Skeletal muscle cell (primary cell): ENCODE measurements at regions not wholly inside any gene's neighbourhood (a gene's known extent, or its start where the extent isn't known, plus 50 kb on each side); places are given as distances from the start of the nearest gene placed in this dataset.
A peak's percentile ranks its signal among the peaks of the same experiment; 100 is the strongest.
"Not testable (repeated sequence)": the region's sequence is repeated elsewhere in the genome, so short reads cannot be mapped to it uniquely, and the experiment has no call there.

Experiments
- DNase-seq: peaks from one replicate; pipeline ENCODE4 v3.0.0-alpha.2; 2010; ENCODE audit warnings: low read depth
- H3K4me3 ChIP-seq: 2 replicates; pipeline ENCODE4 v1.5.1; 2011; ENCODE audit warnings: low read depth, mild to moderate bottlenecking, control low read depth, low read length, moderate library complexity

- H3K4me3 ChIP-seq, DNase-seq: not testable (repeated sequence)
Measured at GRCh38 chr1:24268555-24268954, 50.6 kb upstream of the GRHL3 start.

DNA sequence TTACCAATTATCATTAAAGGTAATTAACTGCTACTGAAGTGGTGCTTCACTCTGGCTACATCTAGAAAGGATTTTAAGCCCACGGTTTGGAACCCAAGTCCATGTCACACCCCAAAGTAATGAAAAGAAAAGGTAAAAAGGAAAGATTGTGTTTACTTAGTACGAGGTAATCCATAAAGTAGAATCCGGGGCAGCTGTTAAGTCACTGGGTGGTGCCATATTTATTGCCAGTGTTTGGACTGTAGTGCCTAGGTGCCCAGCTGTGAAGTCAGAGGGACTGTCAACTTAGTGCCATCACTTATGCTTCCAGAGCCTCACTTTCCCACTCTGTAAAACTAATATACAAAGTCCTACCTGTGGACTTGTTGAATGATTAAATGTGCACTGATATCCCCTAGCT, 52.2 kb upstream of the GRHL3 start:
- H3K4me3 ChIP-seq: no peak overlapping the region
- no peak for DNase-seq

DNA sequence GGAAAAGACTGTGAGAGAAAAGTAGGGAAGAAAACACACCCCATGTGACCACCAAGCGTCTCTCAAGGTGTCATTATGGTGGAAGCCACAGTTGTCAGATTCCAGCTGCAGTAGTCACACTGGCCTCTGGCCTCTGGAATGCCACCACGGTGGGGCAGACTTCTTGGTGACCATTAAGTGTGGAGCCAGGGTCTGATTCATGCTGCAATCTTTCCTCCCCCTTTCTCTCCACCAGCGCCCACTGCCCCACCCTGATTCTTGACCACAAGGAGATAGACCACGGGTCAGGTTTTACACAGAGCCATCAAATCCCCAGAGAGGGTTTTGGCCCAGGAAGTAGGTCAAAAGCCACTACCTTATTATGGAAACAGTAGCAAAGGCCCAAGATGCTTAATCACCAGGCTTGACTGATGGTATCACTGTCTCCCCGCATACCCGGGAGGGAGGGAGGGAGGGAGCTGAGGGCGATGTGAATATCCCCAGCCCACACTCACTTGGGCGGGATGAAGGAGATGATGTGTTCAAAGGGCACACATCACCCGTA, 52.7 kb upstream of the GRHL3 start:
- no peak overlapping the region for H3K4me3 ChIP-seq
- DNase-seq: peak; percentile 74

- no peak overlapping the region for H3K4me3 ChIP-seq
- no peak for DNase-seq
Measured at GRCh38 chr1:24263746-24264145, 55.4 kb upstream of the GRHL3 start.

DNA sequence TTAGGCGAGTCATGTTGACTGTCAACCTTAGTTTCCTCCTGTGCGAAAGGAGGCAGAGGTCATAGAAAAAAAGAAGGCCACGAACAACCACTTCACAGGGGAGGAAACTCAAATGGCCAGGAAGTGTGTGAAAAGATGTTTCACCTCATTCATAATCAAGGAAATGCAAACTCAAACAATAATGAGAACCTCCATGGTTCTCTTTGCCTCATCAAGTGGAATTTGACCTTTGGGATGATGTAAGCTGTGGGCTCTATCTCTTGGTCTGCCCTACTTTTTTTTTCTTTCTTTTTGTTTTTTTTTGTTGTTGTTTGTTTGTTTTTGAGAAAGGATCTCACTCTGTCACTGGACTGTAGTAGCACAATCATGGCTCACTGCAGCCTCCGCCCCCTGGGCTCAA, 55.9 kb upstream of the GRHL3 start:
- DNase-seq: no peak
- H3K4me3 ChIP-seq: no peak overlapping the region

- no peak overlapping the region for H3K4me3 ChIP-seq
- DNase-seq: no peak
Measured at GRCh38 chr1:24261977-24262376, 57.2 kb upstream of the GRHL3 start.

- no peak for DNase-seq
Measured at GRCh38 chr1:24258735-24259424, 60.3 kb upstream of the GRHL3 start.

DNA sequence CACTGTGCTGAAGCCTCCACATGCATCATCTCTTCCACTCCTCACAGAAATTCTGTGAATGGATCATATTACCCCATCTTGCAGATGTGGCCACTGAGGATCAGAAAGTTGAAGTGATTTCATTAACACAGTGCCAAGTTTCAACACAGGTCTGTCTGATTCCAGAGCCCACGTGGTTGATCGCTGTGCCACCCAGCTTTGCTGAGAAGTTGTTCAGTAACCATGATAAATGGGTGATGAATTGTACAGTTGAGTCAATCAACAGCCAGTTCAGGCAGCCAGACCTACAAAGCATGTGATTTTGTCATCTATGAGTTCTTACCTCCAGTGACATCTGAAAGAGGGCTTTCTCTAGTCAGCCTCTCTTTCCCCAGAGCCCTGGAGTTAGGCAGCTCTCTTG, 61.8 kb upstream of the GRHL3 start:
- H3K4me3 ChIP-seq: no peak overlapping the region
- DNase-seq: no peak

More at GRCh38 chr1:24258735-24259424, 60.3 kb upstream of the GRHL3 start:
- H3K4me3 ChIP-seq: no peak overlapping the region

- DNase-seq: no peak
- no peak overlapping the region for H3K4me3 ChIP-seq
Measured at GRCh38 chr1:24256687-24257086, 62.5 kb upstream of the GRHL3 start.

- DNase-seq: no peak
Measured at GRCh38 chr1:24255226-24255625, 63.9 kb upstream of the GRHL3 start.

GRCh38 chr1:24254783-24255182, 64.4 kb upstream of the GRHL3 start:
- DNase-seq: no peak

More at GRCh38 chr1:24255226-24255625, 63.9 kb upstream of the GRHL3 start:
- H3K4me3 ChIP-seq: no peak overlapping the region

GRCh38 chr1:24253571-24253970, 65.6 kb upstream of the GRHL3 start:
- no peak for DNase-seq
- H3K4me3 ChIP-seq: no peak overlapping the region

More at GRCh38 chr1:24254783-24255182, 64.4 kb upstream of the GRHL3 start:
- no peak overlapping the region for H3K4me3 ChIP-seq

DNA sequence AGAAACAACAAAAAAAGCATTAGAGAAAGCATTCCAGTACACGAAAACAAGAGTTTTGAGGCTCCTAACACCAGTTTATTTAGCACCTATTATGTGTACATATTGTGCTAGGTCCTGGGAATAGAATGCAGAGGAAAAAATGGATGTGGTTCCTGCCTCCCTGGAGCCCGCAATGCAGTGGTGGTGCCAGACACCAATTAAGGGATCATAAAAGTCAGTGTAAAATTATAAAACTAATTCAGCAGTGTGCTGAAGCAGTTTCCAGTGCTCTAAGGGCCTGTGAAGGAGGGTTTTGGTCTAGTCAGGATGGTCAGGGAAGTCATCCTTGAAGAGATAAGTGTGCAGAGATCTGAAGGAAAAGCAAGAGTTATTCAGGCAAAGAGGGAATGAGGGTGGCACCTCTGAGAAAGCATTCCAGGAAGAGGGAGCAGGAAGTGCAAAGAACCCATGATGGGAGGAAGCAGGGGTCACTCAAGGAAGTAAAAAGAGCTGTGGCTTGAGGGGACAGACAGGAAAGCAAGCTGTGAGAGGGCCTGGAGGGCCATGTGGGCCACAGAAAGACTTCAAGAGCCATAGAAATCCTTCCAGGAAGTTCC, 65.2 kb upstream of the IFNLR1 start:
- no peak overlapping the region for H3K4me3 ChIP-seq
- DNase-seq: no peak

GRCh38 chr1:24251501-24251900, 64.4 kb upstream of the IFNLR1 start:
- DNase-seq: no peak
- H3K4me3 ChIP-seq: no peak overlapping the region

- no peak for DNase-seq
Measured at GRCh38 chr1:24250791-24251190, 63.7 kb upstream of the IFNLR1 start.

GRCh38 chr1:24250224-24250623, 63.1 kb upstream of the IFNLR1 start:
- DNase-seq: no peak
- H3K4me3 ChIP-seq: no peak overlapping the region

More at GRCh38 chr1:24250791-24251190, 63.7 kb upstream of the IFNLR1 start:
- H3K4me3 ChIP-seq: no peak overlapping the region

- no peak for DNase-seq
- no peak overlapping the region for H3K4me3 ChIP-seq
Measured at GRCh38 chr1:24248859-24249258, 61.8 kb upstream of the IFNLR1 start.

GRCh38 chr1:24247337-24247736, 60.2 kb upstream of the IFNLR1 start:
- not testable (repeated sequence) for DNase-seq, H3K4me3 ChIP-seq

GRCh38 chr1:24244519-24245268, 57.6 kb upstream of the IFNLR1 start:
- H3K4me3 ChIP-seq: no peak overlapping the region
- no peak for DNase-seq

DNA sequence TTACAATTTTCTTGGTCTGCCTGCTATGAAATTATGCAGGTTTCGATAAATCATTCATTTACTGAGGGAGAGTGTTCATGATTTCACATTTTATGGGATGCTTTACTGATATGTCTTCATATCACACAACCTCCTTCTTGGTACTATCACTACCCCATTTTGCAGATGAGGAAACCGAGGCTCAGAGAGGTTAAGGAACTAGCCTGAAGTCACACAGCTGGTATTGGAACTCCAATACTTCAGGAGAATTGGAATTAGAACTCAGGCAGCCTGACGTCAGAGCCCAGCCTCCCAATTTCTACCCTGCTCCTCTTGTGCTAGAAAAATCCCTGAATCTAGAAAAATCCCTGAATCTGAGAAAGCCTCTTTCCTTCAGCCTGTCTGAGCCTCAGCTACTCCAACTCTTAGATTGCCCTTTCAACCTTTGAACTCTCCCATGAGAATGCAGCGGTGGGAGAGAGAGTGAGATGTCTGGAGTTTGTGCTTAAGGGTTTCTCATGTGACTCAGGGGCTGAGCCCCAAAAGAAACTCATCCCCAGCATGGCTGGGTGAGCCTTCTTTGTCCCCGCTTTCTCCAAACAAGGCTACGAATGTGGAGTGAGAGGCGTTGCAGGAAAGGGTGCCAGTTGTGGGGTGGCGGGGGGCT, 50.8 kb upstream of the IFNLR1 start:
- no peak for DNase-seq
- no peak overlapping the region for H3K4me3 ChIP-seq
